ENCODE measurements at regions not wholly inside any gene's neighbourhood (a gene's known extent, or its start where the extent isn't known, plus 50 kb on each side); places are given as distances from the start of the nearest gene placed in this dataset.

GRCh38 chr5:61596265-61596664 lies 264.2 kb downstream of the ZSWIM6 start:
- DNase-seq (ENCODE audit: low spot score) = no peak
- ATAC-seq = peak; percentile 92

- no peak for DNase-seq (ENCODE audit: low spot score)
- no peak for ATAC-seq
These were observed 265.6 kb downstream of the ZSWIM6 start for GRCh38 chr5:61597684-61598083.

- ATAC-seq (no peak), DNase-seq (ENCODE audit: low spot score) (no peak)
These were observed 266.1 kb downstream of the ZSWIM6 start for GRCh38 chr5:61598126-61598525.

- DNase-seq (ENCODE audit: low spot score) (no peak), ATAC-seq (peak; percentile 50)
These were observed 267.5 kb downstream of the ZSWIM6 start for GRCh38 chr5:61599370-61600122.

- no peak for DNase-seq (ENCODE audit: low spot score)
- no peak for ATAC-seq
These were observed 268.0 kb downstream of the ZSWIM6 start for GRCh38 chr5:61600123-61600444.

- DNase-seq (ENCODE audit: low spot score) (no peak), ATAC-seq (no peak)
These were observed 269.0 kb downstream of the ZSWIM6 start for GRCh38 chr5:61600945-61601511.

- ATAC-seq = peak; percentile 93
- DNase-seq (ENCODE audit: low spot score) = peak; percentile 59
These were observed 271.3 kb downstream of the ZSWIM6 start for GRCh38 chr5:61603211-61603908.

GRCh38 chr5:61604076-61605025 lies 272.3 kb downstream of the ZSWIM6 start:
- ATAC-seq (no peak), DNase-seq (ENCODE audit: low spot score) (no peak)

- ATAC-seq (no peak), DNase-seq (ENCODE audit: low spot score) (no peak)
These were observed 278.0 kb downstream of the ZSWIM6 start for GRCh38 chr5:61609840-61610677.

- no peak for ATAC-seq
- DNase-seq (ENCODE audit: low spot score) = no peak
These were observed 278.6 kb downstream of the ZSWIM6 start for GRCh38 chr5:61610678-61611024.

GRCh38 chr5:61612431-61612830 lies 280.4 kb downstream of the ZSWIM6 start:
- no peak for ATAC-seq
- no peak for DNase-seq (ENCODE audit: low spot score)

- DNase-seq (ENCODE audit: low spot score) (no peak), ATAC-seq (no peak)
These were observed 281.6 kb downstream of the ZSWIM6 start for GRCh38 chr5:61613679-61614078.

- no peak for DNase-seq (ENCODE audit: low spot score)
- no peak for ATAC-seq
These were observed 282.5 kb downstream of the ZSWIM6 start for GRCh38 chr5:61614606-61615005.

GRCh38 chr5:61617039-61617438 lies 285.0 kb downstream of the ZSWIM6 start:
- no peak for ATAC-seq
- DNase-seq (ENCODE audit: low spot score) = no peak

- ATAC-seq = no peak
- no peak for DNase-seq (ENCODE audit: low spot score)
These were observed 286.0 kb downstream of the ZSWIM6 start for GRCh38 chr5:61617995-61618525.

GRCh38 chr5:61618577-61618976 lies 286.5 kb downstream of the ZSWIM6 start:
- no peak for DNase-seq (ENCODE audit: low spot score)
- ATAC-seq = no peak

- DNase-seq (ENCODE audit: low spot score) (no peak), ATAC-seq (no peak)
These were observed 287.2 kb downstream of the ZSWIM6 start for GRCh38 chr5:61619289-61619688.

GRCh38 chr5:61619777-61620518 lies 287.9 kb downstream of the ZSWIM6 start:
- no peak for DNase-seq (ENCODE audit: low spot score)
- ATAC-seq = no peak

GRCh38 chr5:61620699-61621182 lies 288.7 kb downstream of the ZSWIM6 start:
- DNase-seq (ENCODE audit: low spot score) = no peak
- ATAC-seq = peak; percentile 11

Data from left lobe of liver (tissue), 2 donors.